ENCODE measurements at regions not wholly inside any gene's neighbourhood (a gene's known extent, or its start where the extent isn't known, plus 50 kb on each side); places are given as distances from the start of the nearest gene placed in this dataset.
"Not testable (repeated sequence)": the region's sequence is repeated elsewhere in the genome, so short reads cannot be mapped to it uniquely, and the experiment has no call there.

GRCh38 chr6:139518556-139519091 is 144.2 kb upstream of the CITED2 start:
- Histone ChIP-seq H3K9me3 (replicated peaks) (no peaks in the 10 kb centered on the region), H3K36me3 (no peaks in the 10 kb centered on the region), H3K4me1 (peaks cover 8% of the 10 kb centered on the region; the same call in 1 of the 2 replicates), H3K27ac (no peak overlapping the region), H3K27me3 (no peaks in the 10 kb centered on the region), H3K4me3 (no peak overlapping the region)
- DNase-seq = no peak

- not testable (repeated sequence) for H3K4me3 ChIP-seq; H3K27me3 ChIP-seq; H3K9me3 ChIP-seq (replicated peaks); H3K4me1 ChIP-seq; DNase-seq; H3K36me3 ChIP-seq; H3K27ac ChIP-seq
These were observed 143.6 kb upstream of the CITED2 start for GRCh38 chr6:139517998-139518555.

GRCh38 chr6:139515511-139515910 is 141.1 kb upstream of the CITED2 start:
- H3K27me3 ChIP-seq = no peaks in the 10 kb centered on the region
- no peak overlapping the region for H3K4me3 ChIP-seq
- peak overlapping the region; percentile 4; the same call in 1 of the 2 replicates for H3K27ac ChIP-seq
- peak; percentile 71 to 84 for DNase-seq
- no peaks in the 10 kb centered on the region for H3K36me3 ChIP-seq
- no peaks in the 10 kb centered on the region for H3K9me3 ChIP-seq (replicated peaks)
- peaks cover 8% of the 10 kb centered on the region; the same call in 1 of the 2 replicates for H3K4me1 ChIP-seq

GRCh38 chr6:139514819-139515218 is 140.4 kb upstream of the CITED2 start:
- peaks cover 12% of the 10 kb centered on the region for H3K4me1 ChIP-seq
- H3K36me3 ChIP-seq = no peaks in the 10 kb centered on the region
- H3K4me3 ChIP-seq = no peak overlapping the region
- DNase-seq = no peak
- peak overlapping the region; percentile 4; the same call in 1 of the 2 replicates for H3K27ac ChIP-seq
- H3K9me3 ChIP-seq (replicated peaks) = no peaks in the 10 kb centered on the region
- H3K27me3 ChIP-seq = no peaks in the 10 kb centered on the region

GRCh38 chr6:139510040-139510790 is 135.8 kb upstream of the CITED2 start:
- no peaks in the 10 kb centered on the region for H3K9me3 ChIP-seq (replicated peaks)
- peak in 1 of 2 experiments; percentile 32 for DNase-seq
- no peak overlapping the region for H3K27ac ChIP-seq
- no peaks in the 10 kb centered on the region for H3K36me3 ChIP-seq
- H3K4me3 ChIP-seq = no peak overlapping the region
- H3K27me3 ChIP-seq = no peaks in the 10 kb centered on the region
- peaks cover 22% of the 10 kb centered on the region for H3K4me1 ChIP-seq

GRCh38 chr6:139509167-139509566 is 134.7 kb upstream of the CITED2 start:
- H3K9me3 ChIP-seq (replicated peaks) = no peaks in the 10 kb centered on the region
- H3K27ac ChIP-seq = no peak overlapping the region
- H3K36me3 ChIP-seq = no peaks in the 10 kb centered on the region
- no peaks in the 10 kb centered on the region for H3K27me3 ChIP-seq
- peaks cover 17% of the 10 kb centered on the region for H3K4me1 ChIP-seq
- DNase-seq = no peak
- no peak overlapping the region for H3K4me3 ChIP-seq

- no peaks in the 10 kb centered on the region for H3K27me3 ChIP-seq
- no peaks in the 10 kb centered on the region for H3K9me3 ChIP-seq (replicated peaks)
- no peak overlapping the region for H3K27ac ChIP-seq
- H3K4me3 ChIP-seq = no peak overlapping the region
- H3K4me1 ChIP-seq = peaks cover 17% of the 10 kb centered on the region
- no peaks in the 10 kb centered on the region for H3K36me3 ChIP-seq
- no peak for DNase-seq
These were observed 134.1 kb upstream of the CITED2 start for GRCh38 chr6:139508576-139508975.

GRCh38 chr6:139508023-139508422 is 133.6 kb upstream of the CITED2 start:
- H3K27ac ChIP-seq = no peak overlapping the region
- no peak overlapping the region for H3K4me3 ChIP-seq
- H3K27me3 ChIP-seq = no peaks in the 10 kb centered on the region
- peaks cover 17% of the 10 kb centered on the region for H3K4me1 ChIP-seq
- no peaks in the 10 kb centered on the region for H3K9me3 ChIP-seq (replicated peaks)
- DNase-seq = peak; percentile 9 to 20
- no peaks in the 10 kb centered on the region for H3K36me3 ChIP-seq

- Histone ChIP-seq H3K27ac (no peak overlapping the region), H3K4me3 (no peak overlapping the region), H3K9me3 (replicated peaks) (no peaks in the 10 kb centered on the region), H3K27me3 (no peaks in the 10 kb centered on the region), H3K36me3 (no peaks in the 10 kb centered on the region), H3K4me1 (no peaks in the 10 kb centered on the region)
- no peak for DNase-seq
These were observed 126.5 kb upstream of the CITED2 start for GRCh38 chr6:139500977-139501376.

- Histone ChIP-seq H3K9me3 (replicated peaks) (no peaks in the 10 kb centered on the region), H3K4me1 (no peaks in the 10 kb centered on the region), H3K36me3 (no peaks in the 10 kb centered on the region), H3K27me3 (no peaks in the 10 kb centered on the region), H3K4me3 (no peak overlapping the region), H3K27ac (no peak overlapping the region)
- no peak for DNase-seq
These were observed 124.3 kb upstream of the CITED2 start for GRCh38 chr6:139498715-139499114.

- Histone ChIP-seq H3K27me3 (no peaks in the 10 kb centered on the region), H3K4me3 (no peak overlapping the region), H3K36me3 (no peaks in the 10 kb centered on the region), H3K9me3 (replicated peaks) (no peaks in the 10 kb centered on the region), H3K4me1 (no peaks in the 10 kb centered on the region), H3K27ac (no peak overlapping the region)
- no peak for DNase-seq
These were observed 123.0 kb upstream of the CITED2 start for GRCh38 chr6:139497345-139497961.

- DNase-seq = no peak
- no peaks in the 10 kb centered on the region for H3K4me1 ChIP-seq
- no peak overlapping the region for H3K4me3 ChIP-seq
- H3K36me3 ChIP-seq = no peaks in the 10 kb centered on the region
- H3K27me3 ChIP-seq = no peaks in the 10 kb centered on the region
- no peaks in the 10 kb centered on the region for H3K9me3 ChIP-seq (replicated peaks)
- no peak overlapping the region for H3K27ac ChIP-seq
These were observed 122.4 kb upstream of the CITED2 start for GRCh38 chr6:139496654-139497344.

- Histone ChIP-seq H3K4me1 (no peaks in the 10 kb centered on the region), H3K27me3 (no peaks in the 10 kb centered on the region), H3K27ac (no peak overlapping the region), H3K36me3 (no peaks in the 10 kb centered on the region), H3K9me3 (replicated peaks) (no peaks in the 10 kb centered on the region), H3K4me3 (no peak overlapping the region)
- no peak for DNase-seq
These were observed 120.0 kb upstream of the CITED2 start for GRCh38 chr6:139494376-139494990.

GRCh38 chr6:139490482-139490881 is 116.0 kb upstream of the CITED2 start:
- peak in 1 of 2 experiments; percentile 26 for DNase-seq

More at GRCh38 chr6:139490482-139490881, 116.0 kb upstream of the CITED2 start:
- H3K27ac ChIP-seq = no peak overlapping the region
- H3K4me3 ChIP-seq = no peak overlapping the region
- no peaks in the 10 kb centered on the region for H3K36me3 ChIP-seq
- H3K27me3 ChIP-seq = no peaks in the 10 kb centered on the region
- H3K9me3 ChIP-seq (replicated peaks) = no peaks in the 10 kb centered on the region
- no peaks in the 10 kb centered on the region for H3K4me1 ChIP-seq

All from SJCRH30 (cell line).